ENCODE measurements at regions not wholly inside any gene's neighbourhood (a gene's known extent, or its start where the extent isn't known, plus 50 kb on each side); places are given as distances from the start of the nearest gene placed in this dataset.

GRCh38 chr18:42536442-42536841 is 579.0 kb downstream of the RIT2 start:
- H3K36me3 ChIP-seq, result no peaks in the 10 kb centered on the region
- ATAC-seq (no peak), DNase-seq (no peak)
- H3K27ac ChIP-seq, result no peak overlapping the region
- no peaks in the 10 kb centered on the region for H3K27me3 ChIP-seq
- WGBS, 4 donors, result 72 to 80% (median 74%) methylated on average over 1 of the region's 1 CpG
- TF ChIP-seq CTCF (IDR thresholded peaks at IDR 0.05) (no peak), POLR2A (IDR thresholded peaks at IDR 0.05) (no peak)
- H3K4me1 ChIP-seq, result peaks cover 0 to 8% (median 0%) of the 10 kb centered on the region in 12 donors
- intact Hi-C loops (cut with DNase I), result loop anchor here in 1 of 10 donors (10.0 kb wide), 1 partner anchor 62 kb away; no protein-coding TSS in a partner anchor
- no peak overlapping the region for H3K4me3 ChIP-seq
- no peaks in the 10 kb centered on the region for H3K9me3 ChIP-seq

GRCh38 chr18:42537291-42537690 is 578.2 kb downstream of the RIT2 start:
- DNase-seq (no peak), ATAC-seq (no peak)
- peaks cover 0 to 8% (median 0%) of the 10 kb centered on the region in 12 donors for H3K4me1 ChIP-seq
- no peaks in the 10 kb centered on the region for H3K9me3 ChIP-seq
- H3K27ac ChIP-seq, result no peak overlapping the region
- no peaks in the 10 kb centered on the region for H3K36me3 ChIP-seq
- TF ChIP-seq POLR2A (IDR thresholded peaks at IDR 0.05) (no peak), CTCF (IDR thresholded peaks at IDR 0.05) (no peak)
- intact Hi-C loops (cut with DNase I), result loop anchor here in 1 of 10 donors (10.0 kb wide), 1 partner anchor 62 kb away; no protein-coding TSS in a partner anchor
- no peak overlapping the region for H3K4me3 ChIP-seq
- no peaks in the 10 kb centered on the region for H3K27me3 ChIP-seq
- 84 to 92% (median 87%) methylated on average over 2 of the region's 2 CpGs for WGBS, 4 donors

DNA sequence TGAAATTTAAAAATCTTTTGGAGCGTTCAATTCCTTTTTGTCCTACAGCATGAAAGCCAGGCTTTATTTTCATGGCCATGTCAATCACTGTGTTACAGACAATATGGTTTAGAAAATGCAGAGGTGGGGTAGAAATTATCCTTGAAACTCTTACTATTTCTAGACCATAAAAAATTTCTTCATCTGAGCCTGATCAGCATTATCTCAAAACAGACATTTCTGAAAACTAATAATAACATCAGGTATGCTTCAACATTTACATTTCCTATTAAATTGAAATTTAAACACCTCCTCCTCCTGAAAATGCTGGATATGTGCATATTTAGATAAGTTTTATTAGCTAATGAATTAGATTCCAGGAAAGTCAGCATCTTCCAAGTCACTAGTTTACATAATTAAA is 570.6 kb downstream of the RIT2 start:
- TF ChIP-seq POLR2A (IDR thresholded peaks at IDR 0.05), result no peak
- TF ChIP-seq CTCF (IDR thresholded peaks at IDR 0.05), result no peak
- ATAC-seq, result no peak
- H3K4me3 ChIP-seq, result no peak overlapping the region
- intact Hi-C loops (cut with DNase I), result no loop called here
- H3K27ac ChIP-seq, result no peak overlapping the region
- 73 to 87% (median 82%) methylated on average over 1 of the region's 1 CpG for WGBS, 4 donors
- no peaks in the 10 kb centered on the region for H3K9me3 ChIP-seq
- no peaks in the 10 kb centered on the region for H3K27me3 ChIP-seq
- H3K36me3 ChIP-seq, result no peaks in the 10 kb centered on the region
- no peak for DNase-seq
- peaks cover 0 to 2% (median 0%) of the 10 kb centered on the region in 12 donors for H3K4me1 ChIP-seq

DNA sequence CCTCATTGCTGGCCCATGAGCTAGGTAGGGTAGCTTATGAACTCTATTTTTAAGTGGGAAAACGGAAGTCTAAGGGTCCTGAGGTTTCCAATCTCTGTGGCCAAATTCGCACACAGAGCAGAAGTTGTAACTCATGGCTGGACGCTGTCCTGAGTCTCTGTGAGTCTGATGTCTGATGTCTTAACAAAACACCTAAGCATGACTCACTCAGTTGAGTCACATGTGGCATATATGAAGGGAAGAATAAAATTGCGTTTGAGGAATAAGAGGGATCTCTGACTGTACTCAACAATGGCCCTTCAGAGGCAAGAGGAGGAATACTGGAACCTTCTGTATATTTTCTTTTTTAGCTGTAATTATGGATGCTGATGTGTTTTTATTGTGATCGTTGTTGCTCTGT is 569.7 kb downstream of the RIT2 start:
- no peak for ATAC-seq

GRCh38 chr18:42548493-42548892 is 567.0 kb downstream of the RIT2 start:
- no peak overlapping the region for H3K4me3 ChIP-seq
- 56 to 81% (median 74%) methylated on average over 1 of the region's 1 CpG for WGBS, 4 donors
- H3K9me3 ChIP-seq, result no peaks in the 10 kb centered on the region
- no peaks in the 10 kb centered on the region for H3K36me3 ChIP-seq
- TF ChIP-seq CTCF (IDR thresholded peaks at IDR 0.05) (no peak), POLR2A (IDR thresholded peaks at IDR 0.05) (no peak)
- ATAC-seq (peak in 2 of 4 donors; percentile 29 to 44), DNase-seq (peak in 3 of 5 donors; percentile 20 to 37 (median 24))
- peaks cover 0 to 2% (median 0%) of the 10 kb centered on the region in 12 donors for H3K4me1 ChIP-seq
- intact Hi-C loops (cut with DNase I), result no loop called here
- no peaks in the 10 kb centered on the region for H3K27me3 ChIP-seq
- H3K27ac ChIP-seq, result no peak overlapping the region

More for the DNA sequence above, 569.7 kb downstream of the RIT2 start:
- DNase-seq, result no peak
- no peaks in the 10 kb centered on the region for H3K36me3 ChIP-seq
- no peaks in the 10 kb centered on the region for H3K27me3 ChIP-seq
- no peak overlapping the region for H3K27ac ChIP-seq
- H3K4me1 ChIP-seq, result peaks cover 0 to 2% (median 0%) of the 10 kb centered on the region in 12 donors
- no peak for TF ChIP-seq POLR2A (IDR thresholded peaks at IDR 0.05)
- intact Hi-C loops (cut with DNase I), result no loop called here
- no peak overlapping the region for H3K4me3 ChIP-seq
- WGBS, 4 donors, result 72 to 81% (median 76%) methylated on average over 5 of the region's 5 CpGs
- no peaks in the 10 kb centered on the region for H3K9me3 ChIP-seq

All from heart left ventricle (tissue), 16 donors.